GM12878 (cell line): ENCODE measurements at regions not wholly inside any gene's neighbourhood (a gene's known extent, or its start where the extent isn't known, plus 50 kb on each side); places are given as distances from the start of the nearest gene placed in this dataset.

Source experiments
- ATAC-seq: fragments of 200-7000 bp; cut with Tn5 transposase; 3 replicates; pipeline ENCODE4 v1.9.1; 2020; ENCODE audit warnings: mild to moderate bottlenecking, moderate library complexity
- BruUV-seq: library from RNA; stranded (reverse); fragments of 400-500 nt; replicated peaks from 2 replicates; lab custom pipeline; 2021; lab: Mats Ljungman, UMichigan
- CTCF ChIA-PET: fragments of 300-600 bp; sonication (Branson Sonifier 250); formaldehyde crosslinking; extraction: SDS; loops from one replicate; lab custom pipeline; 2021; ENCODE audit warnings: inconsistent platforms; lab: Yijun Ruan, JAX
- POLR2A ChIA-PET: fragments of 350-600 bp; formaldehyde crosslinking; extraction: SDS; loops from one replicate; lab custom pipeline; 2021; ENCODE audit warnings: inconsistent platforms; lab: Charles Lee
- RAD21 ChIA-PET: fragments of 300-600 bp; sonication (Branson Sonifier 250); formaldehyde crosslinking; loops from one replicate; lab custom pipeline; 2023; ENCODE audit warnings: antibody characterized with exemption; ENCODE audit not compliant: unreplicated experiment; lab: Charles Lee
- SMC1A ChIA-PET: fragments of 300-600 bp; sonication (Branson Sonifier 250); formaldehyde crosslinking; loops from one replicate; lab custom pipeline; 2023; ENCODE audit not compliant: unreplicated experiment, uncharacterized antibody; lab: Charles Lee
- DNase-seq: peaks from one replicate; pipeline ENCODE4 v3.0.0-alpha.2; 2011; ENCODE audit warnings: low read depth, low spot score
- FAIRE-seq: peaks from 3 replicates; lab custom pipeline; 2011; peaks lifted over from hg19 to GRCh38; lab: Jason Lieb, UNC
- H2AFZ ChIP-seq: 2 replicates; pipeline ENCODE4 v1.6.0; 2011; ENCODE audit warnings: low read depth, low read length, control low read depth; ENCODE audit not compliant: control insufficient read depth
- H3K27ac ChIP-seq: 2 replicates; pipeline ENCODE4 v1.5.1; 2011; ENCODE audit warnings: control low read depth; ENCODE audit not compliant: control insufficient read depth, insufficient read depth
- H3K27me3 ChIP-seq, 2 experiments: replicated peaks in 1 of 2; 2 replicates each; pipeline versions ENCODE4 v1.6.0 to v1.6.1; 2011; ENCODE audit warnings: low read length in 1 of 2; ENCODE audit not compliant: control insufficient read depth in 2 of 2, insufficient read depth in 2 of 2
- H3K36me3 ChIP-seq, 2 experiments: 2 replicates each; pipeline ENCODE4 v1.5.1; 2011; ENCODE audit warnings: low read length in 1 of 2; ENCODE audit not compliant: control insufficient read depth in 2 of 2, insufficient read depth in 2 of 2
- H3K4me1 ChIP-seq: 2 replicates; pipeline ENCODE4 v1.6.1; 2011; ENCODE audit warnings: mild to moderate bottlenecking, low read length, moderate library complexity, mixed read lengths; ENCODE audit not compliant: control insufficient read depth, insufficient read depth
- H3K4me2 ChIP-seq: 2 replicates; pipeline ENCODE4 v1.6.0; 2011; ENCODE audit warnings: control low read depth; ENCODE audit not compliant: control insufficient read depth, insufficient read depth
- H3K4me3 ChIP-seq: fragments of 200-600 bp; sonication (generic); 2 replicates; pipeline ENCODE4 v1.5.1; 2016
- H3K79me2 ChIP-seq: 2 replicates; pipeline ENCODE4 v1.6.0; 2011; ENCODE audit warnings: low read length; ENCODE audit not compliant: control insufficient read depth, insufficient read depth
- H3K9ac ChIP-seq: 2 replicates; pipeline ENCODE4 v1.8.0; 2011; ENCODE audit warnings: low read length, control low read depth, mixed read lengths; ENCODE audit not compliant: control insufficient read depth, insufficient read depth
- H3K9me3 ChIP-seq: replicated peaks from 3 replicates; pipeline ENCODE4 v1.5.1; 2011; ENCODE audit warnings: mild to moderate bottlenecking, low read length; ENCODE audit not compliant: control insufficient read depth, insufficient read depth
- H4K20me1 ChIP-seq: 2 replicates; pipeline ENCODE4 v1.6.0; 2011; ENCODE audit not compliant: control insufficient read depth, insufficient read depth
- CBX5 ChIP-seq: sonication (generic); IDR thresholded peaks from 2 replicates; pipeline ENCODE4 v1.6.1; 2016; ENCODE audit warnings: low read depth, moderate library complexity, mild to moderate bottlenecking, inconsistent platforms
- CREM ChIP-seq: IDR thresholded peaks from 2 replicates; pipeline ENCODE4 v1.6.1; 2014; ENCODE audit warnings: antibody characterized with exemption, low read depth
- ESRRA ChIP-seq: IDR thresholded peaks from 2 replicates; pipeline ENCODE4 v1.6.1; 2012; ENCODE audit warnings: mild to moderate bottlenecking, low read length, improper control_type of control experiment
- FOS ChIP-seq: IDR thresholded peaks from 3 replicates; pipeline ENCODE4 v1.6.1; 2011; ENCODE audit warnings: borderline replicate concordance; ENCODE audit not compliant: insufficient read length; ENCODE audit errors: extremely low read depth
- GATAD2B ChIP-seq: fragments of 450-650 bp; conservative IDR thresholded peaks from 2 replicates; pipeline ENCODE4 v1.6.1; 2017; ENCODE audit warnings: low read depth, mild to moderate bottlenecking, moderate library complexity
- JUNB ChIP-seq: IDR thresholded peaks from 2 replicates; pipeline ENCODE4 v1.6.1; 2016; ENCODE audit warnings: antibody characterized with exemption, mild to moderate bottlenecking
- MTA2 ChIP-seq: fragments of 450-650 bp; IDR thresholded peaks from 2 replicates; pipeline ENCODE4 v1.6.1; 2016; ENCODE audit warnings: low read depth, mild to moderate bottlenecking, moderate library complexity
- NFIC ChIP-seq: IDR thresholded peaks from 2 replicates; pipeline ENCODE4 v1.6.1; 2012; ENCODE audit warnings: low read depth, mild to moderate bottlenecking, inconsistent platforms, low read length, moderate library complexity
- POU2F2 ChIP-seq: IDR thresholded peaks from 3 replicates; pipeline ENCODE4 v1.6.1; 2011; ENCODE audit warnings: low read depth, mild to moderate bottlenecking, low read length, borderline replicate concordance
- SUPT20H ChIP-seq: IDR thresholded peaks from 2 replicates; pipeline ENCODE4 v1.6.1; 2011; ENCODE audit warnings: low read depth, mild to moderate bottlenecking, low read length, moderate library complexity, borderline replicate concordance; ENCODE audit not compliant: control insufficient read depth
- SUZ12 ChIP-seq: fragments of 200-600 bp; sonication (generic); IDR thresholded peaks from one replicate; pipeline ENCODE4 v1.6.1; 2018; ENCODE audit warnings: antibody characterized with exemption, mild to moderate bottlenecking; ENCODE audit not compliant: unreplicated experiment
- ZNF217 ChIP-seq: fragments of 450-650 bp; IDR thresholded peaks from 2 replicates; pipeline ENCODE4 v1.6.1; 2017; ENCODE audit warnings: antibody characterized with exemption, mild to moderate bottlenecking
- ZSCAN29 ChIP-seq: fragments of 450-650 bp; IDR thresholded peaks from 2 replicates; pipeline ENCODE4 v1.6.1; 2017; ENCODE audit warnings: mild to moderate bottlenecking, moderate library complexity
- WGBS: methylation state at CpG from one replicate; pipeline ENCODE4 v1.1.6; 2016; ENCODE audit warnings: low lambda C conversion rate; ENCODE audit not compliant: insufficient replicate concordance, insufficient coverage; ENCODE audit errors: missing lambda C conversion rate; 5-methylcytosine and 5-hydroxymethylcytosine counted together
- in situ Hi-C: fragments of 300-500 bp; cut with MboI; formaldehyde crosslinking; loops from 9 replicates; pipeline ENCODE4 v1.14.3; 2018; ENCODE audit warnings: mixed read lengths
- intact Hi-C: fragments of 100-400 bp; cut with micrococcal nuclease; formaldehyde crosslinking; loops from one replicate; pipeline ENCODE4 v1.14.2; 2022; ENCODE audit not compliant: unreplicated experiment
- TF ChIP-seq, protein P1 (sequence below): fragments of 150-350 bp; IDR thresholded peaks from 2 replicates; pipeline ENCODE4 v1.6.1; 2016; ENCODE audit warnings: low read depth, low read length
- TF ChIP-seq, protein P2 (sequence below): fragments of 450-650 bp; conservative IDR thresholded peaks from 2 replicates; pipeline ENCODE4 v1.6.1; 2017; ENCODE audit warnings: mild to moderate bottlenecking, moderate library complexity
- TF ChIP-seq, protein P3 (sequence below): IDR thresholded peaks from 2 replicates; pipeline ENCODE4 v1.6.1; 2012; ENCODE audit warnings: mild to moderate bottlenecking, low read depth, low read length
- TF ChIP-seq, protein P4 (sequence below): IDR thresholded peaks from 2 replicates; pipeline ENCODE4 v1.6.1; 2011; ENCODE audit warnings: low read depth, low read length, improper control_type of control experiment, borderline replicate concordance

DNA sequence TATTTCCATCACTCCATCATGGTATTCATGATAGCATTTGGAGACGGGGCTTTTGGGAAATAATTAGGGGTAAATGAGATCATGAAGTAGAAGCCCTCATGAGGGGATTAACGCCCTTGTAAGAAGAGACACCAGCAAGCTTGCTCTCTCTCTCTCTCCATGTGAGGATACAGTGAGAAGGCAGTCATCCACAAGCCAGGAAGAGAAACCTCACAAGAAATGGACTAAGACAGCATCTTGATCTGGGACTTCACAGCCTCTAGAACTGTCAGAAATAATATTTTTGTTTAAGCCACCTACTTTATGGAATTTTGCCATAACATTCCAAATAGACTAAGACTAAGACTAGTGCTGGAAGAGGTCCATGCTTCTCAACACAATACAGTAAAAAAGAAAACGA, 464.6 kb upstream of the GCFC2 start:
- Histone ChIP-seq H3K36me3 (no peaks in the 10 kb centered on the region), H4K20me1 (no peaks in the 10 kb centered on the region), H3K9ac (no peak overlapping the region), H3K27ac (no peak overlapping the region), H3K4me3 (no peak overlapping the region), H3K27me3 (no peaks in the 10 kb centered on the region), H3K4me2 (no peak overlapping the region), H2AFZ (no peak overlapping the region), H3K9me3 (no peaks in the 10 kb centered on the region), H3K4me1 (no peaks in the 10 kb centered on the region), H3K79me2 (no peaks in the 10 kb centered on the region)
- ATAC-seq (no peak), DNase-seq (no peak), FAIRE-seq (no peak)
- ChIA-PET SMC1A (no interaction called here), RAD21 (no interaction called here), POLR2A (no interaction called here), CTCF (no interaction called here)
- in situ Hi-C loops (no loop called here), intact Hi-C loops (no loop called here)
- 7% methylated on average over 3 of the region's 3 CpGs for WGBS
- no TSS peak for BruUV-seq
- TF ChIP-seq, protein P1, sequence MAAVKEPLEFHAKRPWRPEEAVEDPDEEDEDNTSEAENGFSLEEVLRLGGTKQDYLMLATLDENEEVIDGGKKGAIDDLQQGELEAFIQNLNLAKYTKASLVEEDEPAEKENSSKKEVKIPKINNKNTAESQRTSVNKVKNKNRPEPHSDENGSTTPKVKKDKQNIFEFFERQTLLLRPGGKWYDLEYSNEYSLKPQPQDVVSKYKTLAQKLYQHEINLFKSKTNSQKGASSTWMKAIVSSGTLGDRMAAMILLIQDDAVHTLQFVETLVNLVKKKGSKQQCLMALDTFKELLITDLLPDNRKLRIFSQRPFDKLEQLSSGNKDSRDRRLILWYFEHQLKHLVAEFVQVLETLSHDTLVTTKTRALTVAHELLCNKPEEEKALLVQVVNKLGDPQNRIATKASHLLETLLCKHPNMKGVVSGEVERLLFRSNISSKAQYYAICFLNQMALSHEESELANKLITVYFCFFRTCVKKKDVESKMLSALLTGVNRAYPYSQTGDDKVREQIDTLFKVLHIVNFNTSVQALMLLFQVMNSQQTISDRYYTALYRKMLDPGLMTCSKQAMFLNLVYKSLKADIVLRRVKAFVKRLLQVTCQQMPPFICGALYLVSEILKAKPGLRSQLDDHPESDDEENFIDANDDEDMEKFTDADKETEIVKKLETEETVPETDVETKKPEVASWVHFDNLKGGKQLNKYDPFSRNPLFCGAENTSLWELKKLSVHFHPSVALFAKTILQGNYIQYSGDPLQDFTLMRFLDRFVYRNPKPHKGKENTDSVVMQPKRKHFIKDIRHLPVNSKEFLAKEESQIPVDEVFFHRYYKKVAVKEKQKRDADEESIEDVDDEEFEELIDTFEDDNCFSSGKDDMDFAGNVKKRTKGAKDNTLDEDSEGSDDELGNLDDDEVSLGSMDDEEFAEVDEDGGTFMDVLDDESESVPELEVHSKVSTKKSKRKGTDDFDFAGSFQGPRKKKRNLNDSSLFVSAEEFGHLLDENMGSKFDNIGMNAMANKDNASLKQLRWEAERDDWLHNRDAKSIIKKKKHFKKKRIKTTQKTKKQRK, result no peak
- TF ChIP-seq CREM (no peak), MTA2 (no peak), SUZ12 (no peak), NFIC (no peak), ESRRA (no peak), ZSCAN29 (no peak), ZNF217 (no peak), CBX5 (no peak), FOS (no peak), GATAD2B (no peak), JUNB (no peak), SUPT20H (no peak), POU2F2 (no peak)
- TF ChIP-seq, protein P2, sequence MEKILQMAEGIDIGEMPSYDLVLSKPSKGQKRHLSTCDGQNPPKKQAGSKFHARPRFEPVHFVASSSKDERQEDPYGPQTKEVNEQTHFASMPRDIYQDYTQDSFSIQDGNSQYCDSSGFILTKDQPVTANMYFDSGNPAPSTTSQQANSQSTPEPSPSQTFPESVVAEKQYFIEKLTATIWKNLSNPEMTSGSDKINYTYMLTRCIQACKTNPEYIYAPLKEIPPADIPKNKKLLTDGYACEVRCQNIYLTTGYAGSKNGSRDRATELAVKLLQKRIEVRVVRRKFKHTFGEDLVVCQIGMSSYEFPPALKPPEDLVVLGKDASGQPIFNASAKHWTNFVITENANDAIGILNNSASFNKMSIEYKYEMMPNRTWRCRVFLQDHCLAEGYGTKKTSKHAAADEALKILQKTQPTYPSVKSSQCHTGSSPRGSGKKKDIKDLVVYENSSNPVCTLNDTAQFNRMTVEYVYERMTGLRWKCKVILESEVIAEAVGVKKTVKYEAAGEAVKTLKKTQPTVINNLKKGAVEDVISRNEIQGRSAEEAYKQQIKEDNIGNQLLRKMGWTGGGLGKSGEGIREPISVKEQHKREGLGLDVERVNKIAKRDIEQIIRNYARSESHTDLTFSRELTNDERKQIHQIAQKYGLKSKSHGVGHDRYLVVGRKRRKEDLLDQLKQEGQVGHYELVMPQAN, result no peak
- TF ChIP-seq, protein P3, sequence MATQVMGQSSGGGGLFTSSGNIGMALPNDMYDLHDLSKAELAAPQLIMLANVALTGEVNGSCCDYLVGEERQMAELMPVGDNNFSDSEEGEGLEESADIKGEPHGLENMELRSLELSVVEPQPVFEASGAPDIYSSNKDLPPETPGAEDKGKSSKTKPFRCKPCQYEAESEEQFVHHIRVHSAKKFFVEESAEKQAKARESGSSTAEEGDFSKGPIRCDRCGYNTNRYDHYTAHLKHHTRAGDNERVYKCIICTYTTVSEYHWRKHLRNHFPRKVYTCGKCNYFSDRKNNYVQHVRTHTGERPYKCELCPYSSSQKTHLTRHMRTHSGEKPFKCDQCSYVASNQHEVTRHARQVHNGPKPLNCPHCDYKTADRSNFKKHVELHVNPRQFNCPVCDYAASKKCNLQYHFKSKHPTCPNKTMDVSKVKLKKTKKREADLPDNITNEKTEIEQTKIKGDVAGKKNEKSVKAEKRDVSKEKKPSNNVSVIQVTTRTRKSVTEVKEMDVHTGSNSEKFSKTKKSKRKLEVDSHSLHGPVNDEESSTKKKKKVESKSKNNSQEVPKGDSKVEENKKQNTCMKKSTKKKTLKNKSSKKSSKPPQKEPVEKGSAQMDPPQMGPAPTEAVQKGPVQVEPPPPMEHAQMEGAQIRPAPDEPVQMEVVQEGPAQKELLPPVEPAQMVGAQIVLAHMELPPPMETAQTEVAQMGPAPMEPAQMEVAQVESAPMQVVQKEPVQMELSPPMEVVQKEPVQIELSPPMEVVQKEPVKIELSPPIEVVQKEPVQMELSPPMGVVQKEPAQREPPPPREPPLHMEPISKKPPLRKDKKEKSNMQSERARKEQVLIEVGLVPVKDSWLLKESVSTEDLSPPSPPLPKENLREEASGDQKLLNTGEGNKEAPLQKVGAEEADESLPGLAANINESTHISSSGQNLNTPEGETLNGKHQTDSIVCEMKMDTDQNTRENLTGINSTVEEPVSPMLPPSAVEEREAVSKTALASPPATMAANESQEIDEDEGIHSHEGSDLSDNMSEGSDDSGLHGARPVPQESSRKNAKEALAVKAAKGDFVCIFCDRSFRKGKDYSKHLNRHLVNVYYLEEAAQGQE, result no peak
- TF ChIP-seq, protein P4, sequence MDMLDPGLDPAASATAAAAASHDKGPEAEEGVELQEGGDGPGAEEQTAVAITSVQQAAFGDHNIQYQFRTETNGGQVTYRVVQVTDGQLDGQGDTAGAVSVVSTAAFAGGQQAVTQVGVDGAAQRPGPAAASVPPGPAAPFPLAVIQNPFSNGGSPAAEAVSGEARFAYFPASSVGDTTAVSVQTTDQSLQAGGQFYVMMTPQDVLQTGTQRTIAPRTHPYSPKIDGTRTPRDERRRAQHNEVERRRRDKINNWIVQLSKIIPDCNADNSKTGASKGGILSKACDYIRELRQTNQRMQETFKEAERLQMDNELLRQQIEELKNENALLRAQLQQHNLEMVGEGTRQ, result no peak
